DND-41 (cell line): ENCODE measurements at regions not wholly inside any gene's neighbourhood (a gene's known extent, or its start where the extent isn't known, plus 50 kb on each side); places are given as distances from the start of the nearest gene placed in this dataset.

Source experiments
- ATAC-seq: fragments of 200-7000 bp; cut with Tn5 transposase; 3 replicates; pipeline ENCODE4 v1.9.1; 2021; ENCODE audit warnings: low read depth; ENCODE audit not compliant: insufficient read depth
- DNase-seq: peaks from one replicate; pipeline ENCODE4 v3.0.0-alpha.2; 2020
- H2AFZ ChIP-seq: 2 replicates; pipeline ENCODE4 v1.6.0; 2012; ENCODE audit warnings: low read depth, low read length
- H3K27ac ChIP-seq: 2 replicates; pipeline ENCODE4 v1.5.1; 2012; ENCODE audit warnings: low read length, inconsistent platforms
- H3K27me3 ChIP-seq: fragments of 200-600 bp; sonication (generic); 2 replicates; pipeline ENCODE4 v1.6.0; 2012; ENCODE audit warnings: low read length, mild to moderate bottlenecking, inconsistent platforms; ENCODE audit not compliant: insufficient read depth, poor library complexity
- H3K36me3 ChIP-seq: 2 replicates; pipeline ENCODE4 v1.5.1; 2012; ENCODE audit warnings: low read length, inconsistent platforms; ENCODE audit not compliant: insufficient read depth
- H3K4me1 ChIP-seq: 2 replicates; pipeline ENCODE4 v1.5.1; 2012; ENCODE audit warnings: mild to moderate bottlenecking, low read length; ENCODE audit not compliant: insufficient read depth
- H3K4me2 ChIP-seq: 2 replicates; pipeline ENCODE4 v1.6.0; 2012; ENCODE audit warnings: mild to moderate bottlenecking, moderate library complexity, low read length, inconsistent platforms; ENCODE audit not compliant: insufficient read depth
- H3K4me3 ChIP-seq, 2 experiments: fragments of 200-600 bp in 1 of 2; shearing (Covaris generic) in 1 of 2; 2 replicates each; pipeline ENCODE4 v1.5.1; 2012 to 2016; ENCODE audit warnings: inconsistent platforms in 2 of 2, low read length in 2 of 2, mild to moderate bottlenecking in 2 of 2, low read depth in 1 of 2, moderate library complexity in 1 of 2
- H3K79me2 ChIP-seq: 2 replicates; pipeline ENCODE4 v1.6.0; 2012; ENCODE audit warnings: low read length, inconsistent platforms; ENCODE audit not compliant: insufficient read depth
- H3K9ac ChIP-seq: 2 replicates; pipeline ENCODE4 v1.6.0; 2012; ENCODE audit warnings: low read depth, mild to moderate bottlenecking, inconsistent platforms, low read length, moderate library complexity
- H3K9me3 ChIP-seq: 2 replicates; pipeline ENCODE4 v1.5.1; 2012; ENCODE audit warnings: low read length, moderate library complexity, mild to moderate bottlenecking, inconsistent platforms; ENCODE audit not compliant: insufficient read depth, severe bottlenecking
- H4K20me1 ChIP-seq: 2 replicates; pipeline ENCODE4 v1.6.0; 2012; ENCODE audit warnings: low read length; ENCODE audit not compliant: insufficient read depth
- EZH2 ChIP-seq: IDR thresholded peaks from 3 replicates; pipeline ENCODE4 v1.6.1; 2012; ENCODE audit warnings: borderline replicate concordance, low read depth, mild to moderate bottlenecking, moderate library complexity, low read length, inconsistent platforms; ENCODE audit not compliant: severe bottlenecking
- TF ChIP-seq, protein P1 (sequence below): IDR thresholded peaks from 2 replicates; pipeline ENCODE4 v1.5.1; 2012; ENCODE audit warnings: borderline replicate concordance, low read length, moderate library complexity, mild to moderate bottlenecking; ENCODE audit not compliant: poor library complexity, severe bottlenecking; ENCODE audit errors: extremely low read depth

DNA sequence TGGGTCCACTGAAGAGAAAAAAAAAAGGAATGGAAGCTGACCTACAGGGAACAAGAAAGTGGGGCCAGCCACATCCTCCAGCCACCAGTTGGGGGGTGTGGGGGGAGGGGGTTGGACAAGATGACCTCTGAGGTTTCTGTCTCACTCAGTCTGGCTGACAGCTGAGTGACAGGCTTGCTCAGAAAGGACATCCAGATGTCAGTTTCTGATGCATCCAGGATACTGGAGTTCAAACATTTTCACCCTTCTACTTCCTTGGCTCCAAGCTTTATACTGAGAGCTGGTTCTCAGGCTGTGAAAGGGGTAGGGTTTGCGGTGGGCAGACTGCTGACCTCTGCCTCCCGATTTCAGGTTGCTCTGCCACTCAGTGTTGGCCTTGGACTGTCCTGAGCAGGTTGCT is 2178.3 kb downstream of the TP53TG3F start:
- Histone ChIP-seq H4K20me1 (no peaks in the 10 kb centered on the region), H3K9me3 (no peaks in the 10 kb centered on the region), H3K27ac (peak overlapping the region; percentile 69), H3K27me3 (no peaks in the 10 kb centered on the region), H2AFZ (no peak overlapping the region), H3K4me2 (no peak overlapping the region), H3K4me1 (peaks cover 23% of the 10 kb centered on the region), H3K36me3 (no peaks in the 10 kb centered on the region), H3K9ac (no peak overlapping the region), H3K4me3 (no peak overlapping the region), H3K79me2 (no peaks in the 10 kb centered on the region)
- ATAC-seq (no peak), DNase-seq (no peak)
- TF ChIP-seq EZH2: no peak
- TF ChIP-seq, protein P1, sequence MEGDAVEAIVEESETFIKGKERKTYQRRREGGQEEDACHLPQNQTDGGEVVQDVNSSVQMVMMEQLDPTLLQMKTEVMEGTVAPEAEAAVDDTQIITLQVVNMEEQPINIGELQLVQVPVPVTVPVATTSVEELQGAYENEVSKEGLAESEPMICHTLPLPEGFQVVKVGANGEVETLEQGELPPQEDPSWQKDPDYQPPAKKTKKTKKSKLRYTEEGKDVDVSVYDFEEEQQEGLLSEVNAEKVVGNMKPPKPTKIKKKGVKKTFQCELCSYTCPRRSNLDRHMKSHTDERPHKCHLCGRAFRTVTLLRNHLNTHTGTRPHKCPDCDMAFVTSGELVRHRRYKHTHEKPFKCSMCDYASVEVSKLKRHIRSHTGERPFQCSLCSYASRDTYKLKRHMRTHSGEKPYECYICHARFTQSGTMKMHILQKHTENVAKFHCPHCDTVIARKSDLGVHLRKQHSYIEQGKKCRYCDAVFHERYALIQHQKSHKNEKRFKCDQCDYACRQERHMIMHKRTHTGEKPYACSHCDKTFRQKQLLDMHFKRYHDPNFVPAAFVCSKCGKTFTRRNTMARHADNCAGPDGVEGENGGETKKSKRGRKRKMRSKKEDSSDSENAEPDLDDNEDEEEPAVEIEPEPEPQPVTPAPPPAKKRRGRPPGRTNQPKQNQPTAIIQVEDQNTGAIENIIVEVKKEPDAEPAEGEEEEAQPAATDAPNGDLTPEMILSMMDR: no peak

DNA sequence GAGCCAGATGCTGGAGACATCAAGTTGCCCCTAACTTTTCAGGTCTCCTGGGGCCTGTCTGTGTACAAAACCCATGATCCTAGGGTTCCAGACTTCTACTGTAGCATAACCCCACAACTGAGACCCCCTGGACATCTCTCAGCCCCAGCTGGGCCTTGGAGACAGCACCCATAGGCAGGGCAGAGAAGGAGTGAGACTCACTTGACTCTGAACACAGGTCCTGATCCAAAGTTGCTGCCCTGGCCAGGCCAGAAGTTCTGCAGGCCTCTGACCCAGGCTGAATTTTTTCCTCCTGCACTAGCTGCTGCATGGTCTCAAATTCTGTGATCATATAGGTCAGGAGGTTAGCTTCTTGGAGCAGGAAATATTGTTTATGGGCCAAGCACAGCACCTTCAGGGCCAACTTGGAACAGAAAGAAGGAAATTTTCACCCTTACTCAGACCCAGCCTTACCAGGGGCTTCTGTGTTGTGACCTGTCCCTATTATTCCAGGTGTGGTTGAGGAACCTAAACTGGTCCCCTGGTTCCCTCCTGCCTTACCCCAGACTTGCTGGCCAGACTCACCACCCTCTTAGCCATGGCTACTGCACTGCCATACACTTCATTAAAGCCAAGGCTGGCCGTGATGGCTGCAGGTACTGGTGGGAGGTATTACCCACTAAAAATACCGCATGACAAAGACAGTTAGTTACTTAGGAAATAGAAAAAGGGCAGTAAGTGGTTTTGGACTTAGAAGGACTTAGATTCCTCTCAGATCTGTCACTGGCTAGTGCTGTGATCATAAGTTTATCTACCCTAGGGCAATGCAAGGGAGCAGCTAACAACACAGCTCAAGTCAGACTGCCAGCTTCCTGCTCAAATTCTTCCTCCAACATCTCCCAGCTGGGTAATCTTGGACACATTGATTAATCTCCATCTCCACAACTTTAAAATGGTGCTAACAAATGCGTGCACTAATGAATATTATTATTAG is 2180.1 kb downstream of the TP53TG3F start:
- H3K4me3 ChIP-seq: no peak overlapping the region
- H3K27me3 ChIP-seq: no peaks in the 10 kb centered on the region
- no peak overlapping the region for H3K27ac ChIP-seq
- H2AFZ ChIP-seq: no peak overlapping the region
- TF ChIP-seq EZH2: no peak
- TF ChIP-seq, protein P1: no peak
- no peaks in the 10 kb centered on the region for H4K20me1 ChIP-seq
- H3K4me1 ChIP-seq: peaks cover 20% of the 10 kb centered on the region
- ATAC-seq (no peak), DNase-seq (no peak)
- H3K9me3 ChIP-seq: no peaks in the 10 kb centered on the region
- no peaks in the 10 kb centered on the region for H3K36me3 ChIP-seq
- no peak overlapping the region for H3K9ac ChIP-seq
- H3K4me2 ChIP-seq: no peak overlapping the region
- H3K79me2 ChIP-seq: no peaks in the 10 kb centered on the region

DNA sequence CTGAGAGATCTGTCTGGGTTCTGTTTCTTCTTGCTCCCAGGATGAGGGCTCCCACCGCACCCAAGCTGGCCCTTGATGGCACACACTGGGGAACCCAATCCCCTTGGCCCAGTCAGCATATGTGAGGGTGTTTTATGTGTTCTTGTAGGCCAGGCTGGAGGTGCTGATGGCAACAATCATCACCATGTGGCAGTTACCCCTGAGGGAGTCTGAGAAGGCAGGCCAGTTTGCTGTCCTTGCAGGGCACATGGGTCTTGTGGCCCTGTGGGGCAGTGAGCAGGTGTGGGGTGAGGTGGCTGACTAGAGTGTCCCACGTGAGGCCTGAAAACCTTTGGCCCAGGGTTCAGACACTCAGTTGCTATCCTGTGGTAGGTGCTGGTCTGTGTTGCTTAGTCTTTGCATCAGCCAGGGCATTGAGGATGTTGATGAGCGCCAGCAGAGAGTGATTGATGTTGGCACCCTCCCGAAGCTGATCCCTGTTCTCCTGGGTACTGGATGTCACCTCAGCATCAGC is 2183.0 kb downstream of the TP53TG3F start:
- no peak for DNase-seq
- Histone ChIP-seq H3K9me3 (no peaks in the 10 kb centered on the region), H3K36me3 (no peaks in the 10 kb centered on the region), H3K27ac (no peak overlapping the region), H3K4me1 (peaks cover 8% of the 10 kb centered on the region), H3K4me3 (no peak overlapping the region), H3K79me2 (no peaks in the 10 kb centered on the region), H2AFZ (no peak overlapping the region), H4K20me1 (no peaks in the 10 kb centered on the region), H3K4me2 (no peak overlapping the region), H3K27me3 (no peaks in the 10 kb centered on the region), H3K9ac (no peak overlapping the region)
- no peak for ATAC-seq
- TF ChIP-seq, protein P1: no peak
- no peak for TF ChIP-seq EZH2
